GM13977 (cell line): ENCODE measurements at regions not wholly inside any gene's neighbourhood (a gene's known extent, or its start where the extent isn't known, plus 50 kb on each side); places are given as distances from the start of the nearest gene placed in this dataset.

Experiments
- DNase-seq: peaks from one replicate; pipeline ENCODE4 v3.0.0; 2012; ENCODE audit warnings: low spot score
- in situ Hi-C: fragments of 300-500 bp; cut with MboI; formaldehyde crosslinking; loops from one replicate; pipeline ENCODE4 v1.12.0; 2022; ENCODE audit warnings: low sequenced_read_pairs, low pct_unique_long_range_greater_than_20kb, mixed read lengths, inconsistent platforms; ENCODE audit not compliant: unreplicated experiment
- TF ChIP-seq, protein P1 (sequence below): IDR thresholded peaks from 2 replicates; pipeline ENCODE4 v1.5.1; 2012; ENCODE audit warnings: mild to moderate bottlenecking, control low read depth; ENCODE audit not compliant: insufficient read depth; ENCODE audit errors: extremely low read depth, missing control alignments

GRCh38 chr13:103758222-103758621 lies 692.0 kb upstream of the SLC10A2 start:
- in situ Hi-C loops: no loop called here
- TF ChIP-seq, protein P1, sequence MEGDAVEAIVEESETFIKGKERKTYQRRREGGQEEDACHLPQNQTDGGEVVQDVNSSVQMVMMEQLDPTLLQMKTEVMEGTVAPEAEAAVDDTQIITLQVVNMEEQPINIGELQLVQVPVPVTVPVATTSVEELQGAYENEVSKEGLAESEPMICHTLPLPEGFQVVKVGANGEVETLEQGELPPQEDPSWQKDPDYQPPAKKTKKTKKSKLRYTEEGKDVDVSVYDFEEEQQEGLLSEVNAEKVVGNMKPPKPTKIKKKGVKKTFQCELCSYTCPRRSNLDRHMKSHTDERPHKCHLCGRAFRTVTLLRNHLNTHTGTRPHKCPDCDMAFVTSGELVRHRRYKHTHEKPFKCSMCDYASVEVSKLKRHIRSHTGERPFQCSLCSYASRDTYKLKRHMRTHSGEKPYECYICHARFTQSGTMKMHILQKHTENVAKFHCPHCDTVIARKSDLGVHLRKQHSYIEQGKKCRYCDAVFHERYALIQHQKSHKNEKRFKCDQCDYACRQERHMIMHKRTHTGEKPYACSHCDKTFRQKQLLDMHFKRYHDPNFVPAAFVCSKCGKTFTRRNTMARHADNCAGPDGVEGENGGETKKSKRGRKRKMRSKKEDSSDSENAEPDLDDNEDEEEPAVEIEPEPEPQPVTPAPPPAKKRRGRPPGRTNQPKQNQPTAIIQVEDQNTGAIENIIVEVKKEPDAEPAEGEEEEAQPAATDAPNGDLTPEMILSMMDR: no peak
- no peak for DNase-seq

DNA sequence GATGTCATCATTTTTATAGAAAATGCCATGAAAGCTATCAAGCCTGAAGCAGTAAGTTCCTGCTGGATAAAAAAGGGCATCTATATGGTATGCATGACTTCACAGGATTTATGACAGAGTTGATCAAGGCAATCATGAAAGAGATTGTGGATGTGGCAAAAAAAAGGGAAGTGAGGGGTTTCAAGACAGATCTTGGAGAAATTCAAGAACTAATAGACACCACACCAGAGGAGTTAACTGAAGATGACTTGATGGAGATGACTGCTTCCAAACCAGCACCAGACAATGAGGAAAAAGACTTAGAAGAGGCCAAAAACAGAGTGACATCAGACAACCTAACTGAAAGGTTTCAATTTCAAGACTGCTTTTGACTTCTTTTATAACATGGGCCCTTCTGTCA lies 691.1 kb upstream of the SLC10A2 start:
- TF ChIP-seq, protein P1: no peak
- in situ Hi-C loops: no loop called here
- DNase-seq: no peak

GRCh38 chr13:103754783-103755182 lies 688.6 kb upstream of the SLC10A2 start:
- in situ Hi-C loops: no loop called here
- no peak for DNase-seq
- TF ChIP-seq, protein P1: no peak

GRCh38 chr13:103734837-103735236 lies 668.6 kb upstream of the SLC10A2 start:
- in situ Hi-C loops: no loop called here
- TF ChIP-seq, protein P1: no peak
- DNase-seq: no peak

- no peak for DNase-seq
- TF ChIP-seq, protein P1: no peak
- in situ Hi-C loops: no loop called here
These were observed 665.7 kb upstream of the SLC10A2 start for GRCh38 chr13:103731959-103732358.

DNA sequence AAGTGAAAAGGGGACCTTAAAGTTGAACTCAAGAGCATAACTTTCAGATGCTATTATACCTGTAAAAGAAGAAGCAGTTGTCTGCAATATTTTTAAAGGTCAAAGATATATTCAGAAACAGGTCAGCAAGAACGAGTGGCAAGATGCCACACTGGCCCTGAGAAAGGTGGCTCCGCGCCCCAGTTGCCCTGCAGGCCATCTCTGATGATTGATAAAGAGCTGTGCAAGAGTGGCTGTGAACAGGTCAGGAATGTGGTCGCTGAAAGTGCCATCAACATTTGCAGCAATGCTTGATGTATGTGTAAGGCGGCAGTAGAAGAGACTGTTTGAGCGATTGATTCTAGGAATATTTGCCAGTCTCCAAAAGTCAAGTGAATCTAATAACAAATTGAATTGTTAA lies 664.2 kb upstream of the SLC10A2 start:
- in situ Hi-C loops: no loop called here
- no peak for DNase-seq
- TF ChIP-seq, protein P1: no peak

- in situ Hi-C loops: no loop called here
- DNase-seq: no peak
- TF ChIP-seq, protein P1: no peak
These were observed 660.6 kb upstream of the SLC10A2 start for GRCh38 chr13:103726808-103727207.
